LNCaP clone FGC (cell line): ENCODE measurements at regions not wholly inside any gene's neighbourhood (a gene's known extent, or its start where the extent isn't known, plus 50 kb on each side); places are given as distances from the start of the nearest gene placed in this dataset.

ENCODE experiments used
- DNase-seq: peaks from one replicate; pipeline ENCODE4 v3.0.0-alpha.2; 2011; ENCODE audit warnings: low read depth
- H3K4me3 ChIP-seq: 2 replicates; pipeline ENCODE4 v1.5.1; 2011; ENCODE audit warnings: mild to moderate bottlenecking, low read depth, low read length, control low read depth
- TF ChIP-seq, protein P1 (sequence below): IDR thresholded peaks from 2 replicates; pipeline ENCODE4 v1.5.1; 2012; ENCODE audit warnings: mild to moderate bottlenecking; ENCODE audit not compliant: control insufficient read depth, insufficient read depth; ENCODE audit errors: extremely low read depth

DNA sequence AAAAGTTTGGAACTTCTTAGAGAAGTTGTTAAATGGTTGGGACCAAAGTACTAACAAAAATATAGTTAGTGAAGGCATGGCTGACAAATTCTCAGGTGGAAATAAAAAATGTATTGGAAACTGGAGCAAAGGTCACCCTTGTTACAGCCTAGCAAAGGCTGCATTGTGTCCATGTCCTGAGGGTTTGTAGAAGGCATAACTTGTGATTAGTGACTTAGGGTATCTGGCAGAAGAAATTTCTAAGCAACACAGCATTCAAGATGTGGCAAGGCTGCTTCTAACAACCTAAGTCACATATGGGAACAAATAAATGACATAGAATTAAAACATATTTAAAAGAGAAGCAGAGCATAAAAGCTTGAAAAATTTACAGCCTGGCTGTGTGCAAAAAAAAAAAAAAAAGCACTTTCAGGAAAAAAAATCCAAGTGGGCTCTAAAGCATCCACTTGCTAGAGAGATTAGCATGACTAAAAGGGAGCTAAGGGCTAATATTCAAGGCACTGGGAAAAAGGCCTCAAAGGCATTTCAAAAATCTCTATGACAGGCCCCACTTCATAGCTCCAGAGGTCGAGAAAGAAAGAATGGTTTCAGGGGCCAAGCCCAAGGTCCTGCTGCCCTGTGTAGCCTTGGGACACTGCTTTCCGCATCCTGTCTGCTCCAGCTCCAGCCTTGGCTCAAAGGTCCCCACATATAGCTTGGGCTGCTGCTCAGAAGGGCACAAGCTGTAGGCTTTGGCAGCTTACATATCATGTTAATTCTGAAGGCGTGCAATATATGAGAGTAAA, 453.2 kb upstream of the PTCHD4 start:
- TF ChIP-seq, protein P1, sequence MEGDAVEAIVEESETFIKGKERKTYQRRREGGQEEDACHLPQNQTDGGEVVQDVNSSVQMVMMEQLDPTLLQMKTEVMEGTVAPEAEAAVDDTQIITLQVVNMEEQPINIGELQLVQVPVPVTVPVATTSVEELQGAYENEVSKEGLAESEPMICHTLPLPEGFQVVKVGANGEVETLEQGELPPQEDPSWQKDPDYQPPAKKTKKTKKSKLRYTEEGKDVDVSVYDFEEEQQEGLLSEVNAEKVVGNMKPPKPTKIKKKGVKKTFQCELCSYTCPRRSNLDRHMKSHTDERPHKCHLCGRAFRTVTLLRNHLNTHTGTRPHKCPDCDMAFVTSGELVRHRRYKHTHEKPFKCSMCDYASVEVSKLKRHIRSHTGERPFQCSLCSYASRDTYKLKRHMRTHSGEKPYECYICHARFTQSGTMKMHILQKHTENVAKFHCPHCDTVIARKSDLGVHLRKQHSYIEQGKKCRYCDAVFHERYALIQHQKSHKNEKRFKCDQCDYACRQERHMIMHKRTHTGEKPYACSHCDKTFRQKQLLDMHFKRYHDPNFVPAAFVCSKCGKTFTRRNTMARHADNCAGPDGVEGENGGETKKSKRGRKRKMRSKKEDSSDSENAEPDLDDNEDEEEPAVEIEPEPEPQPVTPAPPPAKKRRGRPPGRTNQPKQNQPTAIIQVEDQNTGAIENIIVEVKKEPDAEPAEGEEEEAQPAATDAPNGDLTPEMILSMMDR = no peak
- H3K4me3 ChIP-seq = no peak overlapping the region
- DNase-seq = no peak

DNA sequence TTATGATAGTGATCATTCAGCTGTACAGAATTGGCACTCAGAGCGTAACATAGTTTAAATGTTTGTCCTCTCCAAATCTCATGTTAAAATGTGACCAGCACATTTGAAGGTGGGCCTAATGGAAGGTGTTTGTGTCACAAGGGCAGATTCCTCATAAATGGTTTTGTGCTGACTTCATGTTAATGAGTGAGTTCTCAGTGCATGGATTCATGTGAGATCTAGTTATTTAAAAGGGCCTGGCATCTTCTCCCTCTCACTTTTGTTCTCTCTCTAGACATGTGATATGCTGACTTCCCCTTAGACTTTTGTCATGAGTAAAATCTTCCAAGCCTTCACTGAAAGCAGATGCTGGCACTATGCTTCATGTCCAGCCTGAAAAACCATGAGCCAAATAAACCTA, 452.4 kb upstream of the PTCHD4 start:
- H3K4me3 ChIP-seq = no peak overlapping the region
- no peak for DNase-seq
- TF ChIP-seq, protein P1 = no peak

DNA sequence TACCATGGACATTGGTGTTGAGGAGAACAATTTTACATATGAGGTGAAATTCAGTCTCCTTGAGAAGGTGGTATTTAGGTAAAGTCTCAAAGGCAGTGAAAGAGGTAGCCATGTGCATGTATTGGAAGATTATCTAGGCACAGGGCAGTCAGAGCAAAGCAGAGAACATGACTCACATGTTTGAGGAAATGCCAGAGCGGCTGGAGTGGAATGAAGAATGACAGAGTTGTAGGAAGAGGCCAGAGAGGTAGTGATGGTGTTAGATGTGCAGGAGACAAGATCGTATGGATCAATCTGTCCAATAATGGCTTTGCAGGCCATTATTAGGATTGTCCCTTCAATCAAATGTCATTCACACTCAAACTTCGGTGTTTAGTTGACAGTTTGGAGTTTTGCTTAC, 449.4 kb upstream of the PTCHD4 start:
- DNase-seq = no peak
- TF ChIP-seq, protein P1 = no peak
- no peak overlapping the region for H3K4me3 ChIP-seq

DNA sequence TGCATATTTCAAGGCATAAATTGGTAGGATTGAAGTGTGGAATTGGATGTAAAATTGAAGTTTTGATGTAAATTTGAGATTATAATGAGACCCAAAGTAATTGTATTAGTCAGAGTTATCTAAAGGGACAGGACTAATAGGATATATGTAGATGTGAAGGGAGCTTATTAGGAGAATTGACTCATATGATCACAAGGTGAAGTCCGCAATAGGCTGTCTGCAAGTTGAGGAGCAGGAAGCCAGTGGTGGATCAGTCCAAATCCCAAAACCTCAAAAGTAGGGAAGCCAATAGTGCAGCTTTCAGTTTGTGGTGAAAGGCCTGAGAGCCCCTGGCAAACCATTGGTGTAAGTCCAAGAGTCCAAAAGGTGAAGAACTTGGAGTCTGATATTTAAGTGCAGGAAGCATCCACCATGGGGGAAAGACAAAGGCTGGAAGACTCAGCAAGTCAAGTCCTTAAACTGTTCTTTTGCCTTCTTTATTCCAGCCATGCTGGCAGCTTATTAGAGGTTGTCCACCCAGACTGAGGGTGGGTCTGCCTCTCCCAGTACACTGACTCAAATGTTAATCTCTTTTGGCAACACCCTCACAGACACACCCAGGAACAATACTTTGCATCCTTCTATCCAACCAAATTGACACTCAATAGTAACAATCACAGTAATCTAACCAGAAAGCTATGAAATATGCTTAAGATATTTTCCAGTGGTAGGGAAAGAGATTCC, 442.6 kb upstream of the PTCHD4 start:
- TF ChIP-seq, protein P1 = no peak
- DNase-seq = no peak
- H3K4me3 ChIP-seq = no peak overlapping the region

DNA sequence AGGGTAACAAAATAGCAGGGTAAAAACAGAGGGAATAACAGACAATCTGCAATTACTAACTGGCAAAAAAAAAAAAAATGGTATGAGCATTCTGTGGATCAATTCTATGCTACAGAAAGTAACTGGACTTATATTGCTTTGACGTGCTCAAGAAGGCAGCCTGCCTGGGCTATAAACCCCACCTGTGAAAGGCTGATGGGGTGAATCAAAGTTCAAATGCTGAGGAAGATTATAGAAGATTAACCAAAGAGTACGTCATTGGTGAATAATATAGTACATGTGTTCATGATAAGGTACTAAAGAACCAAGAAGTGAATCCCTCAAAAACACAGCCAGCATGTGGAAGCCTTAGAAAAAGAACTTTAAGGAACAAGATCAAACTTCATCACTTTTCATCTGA, 441.9 kb upstream of the PTCHD4 start:
- TF ChIP-seq, protein P1 = no peak
- no peak overlapping the region for H3K4me3 ChIP-seq
- no peak for DNase-seq

DNA sequence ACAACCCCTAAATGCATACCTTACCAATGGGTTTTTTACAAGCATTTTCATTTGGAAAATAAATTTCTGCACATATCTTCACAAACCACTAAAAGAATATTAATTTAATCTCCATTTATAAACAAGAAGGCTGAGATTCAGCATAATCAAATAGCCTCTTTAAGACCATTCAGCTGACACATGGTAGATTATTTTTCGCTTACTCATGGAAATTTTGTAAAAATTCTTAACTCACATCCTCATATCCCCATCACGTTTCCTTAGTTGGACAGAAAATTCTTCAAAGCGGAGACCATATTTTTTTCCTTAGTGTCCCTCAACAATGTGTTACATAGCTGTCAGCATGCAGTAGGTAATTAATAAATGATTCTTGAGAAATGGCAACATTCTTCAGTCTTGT, 439.6 kb upstream of the PTCHD4 start:
- no peak overlapping the region for H3K4me3 ChIP-seq
- TF ChIP-seq, protein P1 = no peak
- no peak for DNase-seq
